Gastroesophageal sphincter (tissue), 3 donors: ENCODE measurements at regions not wholly inside any gene's neighbourhood (a gene's known extent, or its start where the extent isn't known, plus 50 kb on each side); places are given as distances from the start of the nearest gene placed in this dataset.

ENCODE experiments used
- POLR2A ChIP-seq, 2 donors: fragments of 450-650 bp; IDR thresholded peaks; one replicate each; pipeline ENCODE4 v1.6.1; 2017; ENCODE audit warnings: antibody characterized with exemption in 2 of 2, mild to moderate bottlenecking in 2 of 2, moderate library complexity in 1 of 2
- POLR2AphosphoS5 ChIP-seq: sonication (generic); formaldehyde crosslinking; IDR thresholded peaks from one replicate; pipeline ENCODE4 v1.6.1; 2017; ENCODE audit warnings: antibody characterized with exemption
- TF ChIP-seq, protein P1 (sequence below), 4 experiments: fragments of 200-600 bp in 2 of 4; fragments of 450-650 bp in 2 of 4; sonication (generic) in 1 of 4; IDR thresholded peaks; one replicate each; pipeline ENCODE4 v1.5.1; 2017 to 2019; ENCODE audit warnings: antibody characterized with exemption in 4 of 4, mild to moderate bottlenecking in 2 of 4, moderate library complexity in 2 of 4

DNA sequence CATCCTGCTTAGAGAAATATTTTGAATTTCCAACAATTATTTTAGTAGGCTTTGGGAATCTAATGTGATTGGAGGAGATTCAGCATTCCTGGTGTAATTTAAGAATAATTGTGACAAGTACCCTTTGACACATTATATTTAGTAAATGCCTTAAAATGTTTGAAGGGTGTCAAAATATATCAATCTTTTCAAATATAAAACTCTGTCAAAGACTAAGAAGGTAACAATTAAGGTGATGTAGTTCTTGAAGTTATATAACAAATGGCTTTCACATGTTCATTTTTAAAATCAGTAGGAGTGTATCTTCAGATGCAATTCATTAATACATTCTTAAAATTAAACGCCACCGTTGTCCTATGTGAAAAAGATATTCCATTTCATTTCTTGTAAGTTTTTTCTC is 1977.1 kb upstream of the CDH9 start:
- TF ChIP-seq POLR2AphosphoS5 (no peak), POLR2A (IDR thresholded peaks at IDR 0.05) (no peak)
- TF ChIP-seq, protein P1, sequence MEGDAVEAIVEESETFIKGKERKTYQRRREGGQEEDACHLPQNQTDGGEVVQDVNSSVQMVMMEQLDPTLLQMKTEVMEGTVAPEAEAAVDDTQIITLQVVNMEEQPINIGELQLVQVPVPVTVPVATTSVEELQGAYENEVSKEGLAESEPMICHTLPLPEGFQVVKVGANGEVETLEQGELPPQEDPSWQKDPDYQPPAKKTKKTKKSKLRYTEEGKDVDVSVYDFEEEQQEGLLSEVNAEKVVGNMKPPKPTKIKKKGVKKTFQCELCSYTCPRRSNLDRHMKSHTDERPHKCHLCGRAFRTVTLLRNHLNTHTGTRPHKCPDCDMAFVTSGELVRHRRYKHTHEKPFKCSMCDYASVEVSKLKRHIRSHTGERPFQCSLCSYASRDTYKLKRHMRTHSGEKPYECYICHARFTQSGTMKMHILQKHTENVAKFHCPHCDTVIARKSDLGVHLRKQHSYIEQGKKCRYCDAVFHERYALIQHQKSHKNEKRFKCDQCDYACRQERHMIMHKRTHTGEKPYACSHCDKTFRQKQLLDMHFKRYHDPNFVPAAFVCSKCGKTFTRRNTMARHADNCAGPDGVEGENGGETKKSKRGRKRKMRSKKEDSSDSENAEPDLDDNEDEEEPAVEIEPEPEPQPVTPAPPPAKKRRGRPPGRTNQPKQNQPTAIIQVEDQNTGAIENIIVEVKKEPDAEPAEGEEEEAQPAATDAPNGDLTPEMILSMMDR (IDR thresholded peaks at IDR 0.05), result no peak
